HCT116 (cell line): ENCODE measurements at regions not wholly inside any gene's neighbourhood (a gene's known extent, or its start where the extent isn't known, plus 50 kb on each side); places are given as distances from the start of the nearest gene placed in this dataset.

Source experiments
- ATF3 ChIP-seq: IDR thresholded peaks from 2 replicates; pipeline ENCODE4 v1.6.1; 2012
- CEBPB ChIP-seq: IDR thresholded peaks from 2 replicates; pipeline ENCODE4 v1.6.1; 2012; ENCODE audit warnings: low read depth
- EZH2 ChIP-seq: fragments of 200-600 bp; sonication (generic); IDR thresholded peaks from 2 replicates; pipeline ENCODE4 v1.6.1; 2017; ENCODE audit warnings: antibody characterized with exemption, mixed run types
- JUND ChIP-seq: IDR thresholded peaks from 2 replicates; pipeline ENCODE4 v1.6.1; 2012
- POLR2AphosphoS5 ChIP-seq: IDR thresholded peaks from 2 replicates; pipeline ENCODE4 v1.6.1; 2011; ENCODE audit warnings: mild to moderate bottlenecking, low read depth, low read length, moderate library complexity
- RAD21 ChIP-seq: IDR thresholded peaks from 2 replicates; pipeline ENCODE4 v1.6.1; 2012; ENCODE audit warnings: low read depth, mild to moderate bottlenecking
- SIN3A ChIP-seq: IDR thresholded peaks from 2 replicates; pipeline ENCODE4 v1.6.1; 2012; ENCODE audit warnings: low read depth
- ZFX ChIP-seq: fragments of 450-650 bp; IDR thresholded peaks from 2 replicates; pipeline ENCODE4 v1.6.1; 2017
- TF ChIP-seq, protein P1 (sequence below): IDR thresholded peaks from 2 replicates; pipeline ENCODE4 v1.6.1; 2012; ENCODE audit warnings: low read depth
- TF ChIP-seq, protein P2 (sequence below), 3 experiments: fragments of 200-600 bp in 1 of 3; sonication (generic) in 1 of 3; IDR thresholded peaks in 2 of 3; conservative IDR thresholded peaks in 1 of 3; 2 replicates each; pipeline ENCODE4 v1.5.1; 2012 to 2017; ENCODE audit warnings: low read depth in 2 of 3, low read length in 2 of 3, antibody characterized with exemption in 1 of 3, borderline replicate concordance in 1 of 3, control low read depth in 1 of 3, mild to moderate bottlenecking in 1 of 3, mixed read lengths in 1 of 3, mixed run types in 1 of 3, moderate library complexity in 1 of 3; ENCODE audit not compliant: insufficient read depth in 1 of 3

DNA sequence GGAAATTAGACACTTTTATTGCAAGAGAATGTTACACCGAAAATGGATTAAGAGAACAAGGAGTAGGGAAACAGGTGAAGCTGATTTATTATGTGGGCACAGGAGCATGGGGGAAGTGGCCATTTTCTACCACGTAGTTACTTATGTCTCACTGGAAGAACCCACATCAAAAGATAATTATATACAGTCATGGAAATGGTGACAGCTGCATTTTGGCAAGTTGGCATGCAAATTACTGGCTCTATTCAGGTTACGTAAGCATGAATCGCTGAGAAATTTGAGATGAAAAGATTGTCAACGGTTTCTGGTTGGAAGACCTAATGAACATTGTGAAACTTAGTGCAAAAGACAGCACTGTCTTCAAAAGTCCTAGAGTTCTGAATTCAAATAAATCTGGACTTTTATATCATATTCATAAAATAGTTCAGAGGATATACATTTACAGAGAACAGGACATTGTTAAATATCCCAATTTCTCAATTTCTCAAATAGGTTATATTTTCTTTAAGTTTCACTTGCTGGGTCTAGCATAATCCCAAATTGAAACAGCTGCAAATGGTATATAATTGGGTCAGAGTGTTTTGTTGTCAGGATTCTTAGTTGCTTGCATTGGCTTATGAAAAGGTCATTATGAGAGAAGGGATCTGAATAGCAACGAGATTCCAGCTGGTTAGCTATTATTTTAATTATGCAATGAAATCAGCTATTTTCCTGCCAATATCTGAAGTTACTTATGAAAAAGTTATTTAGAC lies 567.8 kb downstream of the ZPLD1 start:
- TF ChIP-seq CEBPB = no peak
- no peak for TF ChIP-seq JUND
- TF ChIP-seq, protein P1, sequence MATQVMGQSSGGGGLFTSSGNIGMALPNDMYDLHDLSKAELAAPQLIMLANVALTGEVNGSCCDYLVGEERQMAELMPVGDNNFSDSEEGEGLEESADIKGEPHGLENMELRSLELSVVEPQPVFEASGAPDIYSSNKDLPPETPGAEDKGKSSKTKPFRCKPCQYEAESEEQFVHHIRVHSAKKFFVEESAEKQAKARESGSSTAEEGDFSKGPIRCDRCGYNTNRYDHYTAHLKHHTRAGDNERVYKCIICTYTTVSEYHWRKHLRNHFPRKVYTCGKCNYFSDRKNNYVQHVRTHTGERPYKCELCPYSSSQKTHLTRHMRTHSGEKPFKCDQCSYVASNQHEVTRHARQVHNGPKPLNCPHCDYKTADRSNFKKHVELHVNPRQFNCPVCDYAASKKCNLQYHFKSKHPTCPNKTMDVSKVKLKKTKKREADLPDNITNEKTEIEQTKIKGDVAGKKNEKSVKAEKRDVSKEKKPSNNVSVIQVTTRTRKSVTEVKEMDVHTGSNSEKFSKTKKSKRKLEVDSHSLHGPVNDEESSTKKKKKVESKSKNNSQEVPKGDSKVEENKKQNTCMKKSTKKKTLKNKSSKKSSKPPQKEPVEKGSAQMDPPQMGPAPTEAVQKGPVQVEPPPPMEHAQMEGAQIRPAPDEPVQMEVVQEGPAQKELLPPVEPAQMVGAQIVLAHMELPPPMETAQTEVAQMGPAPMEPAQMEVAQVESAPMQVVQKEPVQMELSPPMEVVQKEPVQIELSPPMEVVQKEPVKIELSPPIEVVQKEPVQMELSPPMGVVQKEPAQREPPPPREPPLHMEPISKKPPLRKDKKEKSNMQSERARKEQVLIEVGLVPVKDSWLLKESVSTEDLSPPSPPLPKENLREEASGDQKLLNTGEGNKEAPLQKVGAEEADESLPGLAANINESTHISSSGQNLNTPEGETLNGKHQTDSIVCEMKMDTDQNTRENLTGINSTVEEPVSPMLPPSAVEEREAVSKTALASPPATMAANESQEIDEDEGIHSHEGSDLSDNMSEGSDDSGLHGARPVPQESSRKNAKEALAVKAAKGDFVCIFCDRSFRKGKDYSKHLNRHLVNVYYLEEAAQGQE = no peak
- TF ChIP-seq SIN3A = no peak
- TF ChIP-seq, protein P2, sequence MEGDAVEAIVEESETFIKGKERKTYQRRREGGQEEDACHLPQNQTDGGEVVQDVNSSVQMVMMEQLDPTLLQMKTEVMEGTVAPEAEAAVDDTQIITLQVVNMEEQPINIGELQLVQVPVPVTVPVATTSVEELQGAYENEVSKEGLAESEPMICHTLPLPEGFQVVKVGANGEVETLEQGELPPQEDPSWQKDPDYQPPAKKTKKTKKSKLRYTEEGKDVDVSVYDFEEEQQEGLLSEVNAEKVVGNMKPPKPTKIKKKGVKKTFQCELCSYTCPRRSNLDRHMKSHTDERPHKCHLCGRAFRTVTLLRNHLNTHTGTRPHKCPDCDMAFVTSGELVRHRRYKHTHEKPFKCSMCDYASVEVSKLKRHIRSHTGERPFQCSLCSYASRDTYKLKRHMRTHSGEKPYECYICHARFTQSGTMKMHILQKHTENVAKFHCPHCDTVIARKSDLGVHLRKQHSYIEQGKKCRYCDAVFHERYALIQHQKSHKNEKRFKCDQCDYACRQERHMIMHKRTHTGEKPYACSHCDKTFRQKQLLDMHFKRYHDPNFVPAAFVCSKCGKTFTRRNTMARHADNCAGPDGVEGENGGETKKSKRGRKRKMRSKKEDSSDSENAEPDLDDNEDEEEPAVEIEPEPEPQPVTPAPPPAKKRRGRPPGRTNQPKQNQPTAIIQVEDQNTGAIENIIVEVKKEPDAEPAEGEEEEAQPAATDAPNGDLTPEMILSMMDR (IDR thresholded peaks at IDR 0.05 in 2 of 3, conservative IDR thresholded peaks at IDR 0.05 in 1 of 3; ENCODE audit: borderline replicate concordance in 1 of 3, insufficient read depth in 1 of 3, low read depth in 2 of 3, low read length in 2 of 3) = no peak
- no peak for TF ChIP-seq RAD21
- TF ChIP-seq EZH2 = no peak
- TF ChIP-seq POLR2AphosphoS5 = no peak
- TF ChIP-seq ZFX = no peak
- TF ChIP-seq ATF3 = no peak
